ENCODE measurements at regions not wholly inside any gene's neighbourhood (a gene's known extent, or its start where the extent isn't known, plus 50 kb on each side); places are given as distances from the start of the nearest gene placed in this dataset.

DNA sequence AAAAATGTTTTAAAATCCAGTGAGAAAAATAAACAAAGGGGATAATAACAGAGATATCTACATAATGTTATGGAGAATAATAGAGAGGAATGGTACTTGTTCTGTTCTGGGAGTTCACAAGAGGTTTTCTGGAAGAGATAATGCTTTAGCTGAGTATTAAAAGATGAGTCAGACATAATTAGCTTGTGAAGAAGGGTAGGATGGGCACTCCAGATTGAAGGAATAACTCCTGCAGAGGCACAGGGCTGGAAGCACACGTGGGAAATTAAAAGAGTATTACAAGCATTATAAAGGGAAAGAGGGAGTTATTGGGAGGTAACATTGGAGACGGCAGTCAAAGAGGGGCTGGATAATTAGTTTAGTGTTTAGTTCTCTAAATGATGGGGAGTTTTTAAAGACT, 124.9 kb upstream of the BTG1 start:
- Mint-ChIP-seq H3K9me3 (no peaks in the 10 kb centered on the region), H3K4me3 (no peak overlapping the region), H3K27me3 (ENCODE audit: insufficient read depth) (no peaks in the 10 kb centered on the region; the same call in none of the 2 replicates), H3K4me1 (ENCODE audit: low read depth) (no peaks in the 10 kb centered on the region), H3K36me3 (ENCODE audit: low read depth) (no peaks in the 10 kb centered on the region), H3K27ac (no peak overlapping the region)
- no peak for DNase-seq
- TF ChIP-seq CTCF (IDR thresholded peaks at IDR 0.05): no peak

DNA sequence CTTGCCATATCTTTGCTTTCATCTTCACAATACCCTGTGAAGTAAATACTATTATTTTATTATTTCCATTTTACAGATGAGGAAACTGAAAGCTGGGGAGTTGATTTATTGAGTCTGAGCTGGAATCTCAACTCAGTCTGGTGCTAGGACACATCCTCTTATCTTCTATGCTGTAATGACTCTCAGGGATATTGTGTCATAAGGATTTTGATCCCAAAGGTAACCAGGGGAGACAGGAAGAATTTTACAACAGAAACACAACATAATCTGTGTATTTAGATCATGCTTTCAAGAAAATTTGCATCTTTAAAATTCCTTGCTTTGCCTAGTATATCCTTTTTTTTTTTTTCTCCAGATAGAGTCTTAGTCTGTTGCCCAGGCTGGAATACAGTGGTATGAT, 123.3 kb upstream of the BTG1 start:
- no peak for TF ChIP-seq CTCF (IDR thresholded peaks at IDR 0.05)

GRCh38 chr12:92261692-92262091, 116.0 kb upstream of the BTG1 start:
- no peak for DNase-seq
- no peaks in the 10 kb centered on the region for H3K27me3 Mint-ChIP-seq (ENCODE audit: insufficient read depth)
- H3K4me3 Mint-ChIP-seq: no peak overlapping the region
- no peak for TF ChIP-seq CTCF (IDR thresholded peaks at IDR 0.05)
- peaks cover 27% of the 10 kb centered on the region for H3K4me1 Mint-ChIP-seq (ENCODE audit: low read depth)
- H3K36me3 Mint-ChIP-seq (ENCODE audit: low read depth): no peaks in the 10 kb centered on the region
- no peak overlapping the region for H3K27ac Mint-ChIP-seq
- no peaks in the 10 kb centered on the region for H3K9me3 Mint-ChIP-seq

More for the DNA sequence above, 123.3 kb upstream of the BTG1 start:
- Mint-ChIP-seq H3K4me1 (ENCODE audit: low read depth) (no peaks in the 10 kb centered on the region), H3K27me3 (ENCODE audit: insufficient read depth) (no peaks in the 10 kb centered on the region; the same call in none of the 2 replicates), H3K27ac (no peak overlapping the region), H3K4me3 (no peak overlapping the region), H3K9me3 (no peaks in the 10 kb centered on the region), H3K36me3 (ENCODE audit: low read depth) (no peaks in the 10 kb centered on the region)
- no peak for DNase-seq

DNA sequence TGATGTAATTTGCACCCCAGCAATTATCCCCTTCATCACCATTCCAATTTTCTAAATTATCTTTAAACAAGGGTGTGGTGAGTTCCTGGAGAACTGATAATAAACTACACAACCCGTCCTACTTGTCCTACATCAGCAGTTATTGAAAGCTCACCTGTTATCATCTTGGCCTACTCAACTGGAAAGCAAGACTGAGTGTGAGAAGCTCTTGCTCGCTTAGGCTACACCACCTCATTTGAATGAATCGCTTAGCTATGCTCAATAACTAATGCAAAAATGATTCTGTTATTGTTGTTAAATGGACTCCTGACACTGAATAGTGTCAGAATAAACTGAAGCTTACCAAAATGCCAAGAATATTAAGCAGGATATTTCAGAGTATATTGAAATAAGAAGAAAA, 115.4 kb upstream of the BTG1 start:
- Mint-ChIP-seq H3K4me1 (ENCODE audit: low read depth) (peaks cover 27% of the 10 kb centered on the region), H3K27me3 (ENCODE audit: insufficient read depth) (no peaks in the 10 kb centered on the region), H3K4me3 (no peak overlapping the region), H3K27ac (no peak overlapping the region), H3K36me3 (ENCODE audit: low read depth) (no peaks in the 10 kb centered on the region), H3K9me3 (no peaks in the 10 kb centered on the region)
- TF ChIP-seq CTCF (IDR thresholded peaks at IDR 0.05): no peak
- no peak for DNase-seq

GRCh38 chr12:92259696-92260251, 114.1 kb upstream of the BTG1 start:
- DNase-seq: peak; percentile 7
- H3K27ac Mint-ChIP-seq: no peak overlapping the region
- no peaks in the 10 kb centered on the region for H3K27me3 Mint-ChIP-seq (ENCODE audit: insufficient read depth)
- no peaks in the 10 kb centered on the region for H3K36me3 Mint-ChIP-seq (ENCODE audit: low read depth)
- no peaks in the 10 kb centered on the region for H3K9me3 Mint-ChIP-seq
- H3K4me3 Mint-ChIP-seq: no peak overlapping the region
- TF ChIP-seq CTCF (IDR thresholded peaks at IDR 0.05): no peak
- H3K4me1 Mint-ChIP-seq (ENCODE audit: low read depth): peaks cover 27% of the 10 kb centered on the region

- no peaks in the 10 kb centered on the region for H3K9me3 Mint-ChIP-seq
- H3K4me1 Mint-ChIP-seq (ENCODE audit: low read depth): peaks cover 27% of the 10 kb centered on the region
- no peak for TF ChIP-seq CTCF (IDR thresholded peaks at IDR 0.05)
- H3K27me3 Mint-ChIP-seq (ENCODE audit: insufficient read depth): no peaks in the 10 kb centered on the region
- no peak overlapping the region for H3K4me3 Mint-ChIP-seq
- no peak overlapping the region for H3K27ac Mint-ChIP-seq
- no peaks in the 10 kb centered on the region for H3K36me3 Mint-ChIP-seq (ENCODE audit: low read depth)
- DNase-seq: no peak
Measured at GRCh38 chr12:92259291-92259690, 113.6 kb upstream of the BTG1 start.

All from HFFc6 (cell line).